GM23248 (cell line): ENCODE measurements at regions not wholly inside any gene's neighbourhood (a gene's known extent, or its start where the extent isn't known, plus 50 kb on each side); places are given as distances from the start of the nearest gene placed in this dataset.
"Not testable (repeated sequence)": the region's sequence is repeated elsewhere in the genome, so short reads cannot be mapped to it uniquely, and the experiment has no call there.

ENCODE experiments used
- EZH2 ChIP-seq: fragments of 200-600 bp; sonication (generic); IDR thresholded peaks from 2 replicates; pipeline ENCODE4 v1.6.1; 2018; ENCODE audit warnings: antibody characterized with exemption, mild to moderate bottlenecking; ENCODE audit not compliant: insufficient read depth, poor library complexity, severe bottlenecking
- EZH2phosphoT487 ChIP-seq: fragments of 200-600 bp; sonication (generic); IDR thresholded peaks from 2 replicates; pipeline ENCODE4 v1.6.1; 2018; ENCODE audit warnings: antibody characterized with exemption, moderate library complexity, mild to moderate bottlenecking, low read depth; ENCODE audit not compliant: insufficient read depth

DNA sequence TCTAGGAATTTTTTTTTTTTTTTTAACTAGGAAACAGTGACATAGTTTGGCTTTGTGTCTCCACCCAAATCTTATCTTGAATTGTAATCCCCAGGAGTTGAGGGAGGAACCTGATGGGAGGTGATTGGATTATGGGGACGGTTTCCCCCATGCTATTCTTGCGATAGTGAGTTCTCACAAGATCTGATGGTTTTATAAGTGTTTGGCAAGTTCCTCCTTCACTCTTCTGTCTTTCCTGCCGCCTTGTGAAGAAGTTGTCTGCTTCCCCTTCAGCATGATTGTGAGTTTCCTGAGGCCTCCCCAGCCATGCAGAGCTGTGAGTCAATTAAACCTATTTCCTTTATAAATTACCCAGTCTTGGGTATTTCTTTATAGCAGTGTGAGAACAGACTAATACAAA lies 152.2 kb upstream of the CACNA2D1 start:
- not testable (repeated sequence) for TF ChIP-seq EZH2phosphoT487, EZH2
